HG02759 (cell line): ENCODE measurements at regions not wholly inside any gene's neighbourhood (a gene's known extent, or its start where the extent isn't known, plus 50 kb on each side); places are given as distances from the start of the nearest gene placed in this dataset.

ENCODE experiments used
- ATAC-seq: cut with Tn5 transposase; IDR thresholded peaks from one replicate; pipeline ENCODE4 v1.9.1; 2021; ENCODE audit warnings: mild to moderate bottlenecking, moderate library complexity; ENCODE audit not compliant: unreplicated experiment

DNA sequence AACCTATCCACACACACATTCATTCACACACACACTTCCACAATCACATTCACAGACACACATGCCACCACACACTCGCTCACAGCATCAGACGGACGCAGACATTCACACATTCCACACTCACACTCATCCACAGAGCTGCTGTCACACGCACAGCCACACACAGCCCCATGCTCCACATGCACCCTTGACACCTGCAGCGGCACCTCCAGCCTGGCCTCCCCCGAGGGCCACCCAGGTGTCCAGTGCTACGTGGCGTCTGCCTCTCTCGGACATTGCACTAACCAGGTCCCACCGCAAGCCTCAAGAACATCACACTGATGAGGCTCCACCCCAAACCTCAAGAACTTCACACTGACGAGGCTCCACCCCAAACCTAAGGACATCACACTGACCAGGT is 155.2 kb downstream of the RBFOX3 start:
- ATAC-seq, result no peak

DNA sequence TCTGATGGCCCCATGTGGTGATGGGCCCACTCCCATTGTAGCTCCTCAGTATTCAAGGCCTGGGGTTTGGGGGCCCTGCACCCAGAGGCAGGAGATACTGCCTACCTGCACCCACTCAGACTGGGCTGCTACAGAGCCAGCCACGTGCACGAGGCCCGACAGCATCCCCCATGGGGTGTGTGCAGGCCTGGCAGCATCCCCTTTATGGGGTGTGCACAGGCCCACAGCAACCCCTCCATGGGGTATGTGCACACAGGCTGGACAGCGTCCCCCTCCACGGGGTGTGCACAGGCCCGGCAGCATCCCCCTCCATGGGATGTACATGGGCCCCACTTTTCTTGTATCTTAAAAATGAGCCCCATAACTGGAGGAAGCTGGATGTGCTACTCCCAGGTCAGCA is 156.0 kb downstream of the RBFOX3 start:
- ATAC-seq, result no peak

DNA sequence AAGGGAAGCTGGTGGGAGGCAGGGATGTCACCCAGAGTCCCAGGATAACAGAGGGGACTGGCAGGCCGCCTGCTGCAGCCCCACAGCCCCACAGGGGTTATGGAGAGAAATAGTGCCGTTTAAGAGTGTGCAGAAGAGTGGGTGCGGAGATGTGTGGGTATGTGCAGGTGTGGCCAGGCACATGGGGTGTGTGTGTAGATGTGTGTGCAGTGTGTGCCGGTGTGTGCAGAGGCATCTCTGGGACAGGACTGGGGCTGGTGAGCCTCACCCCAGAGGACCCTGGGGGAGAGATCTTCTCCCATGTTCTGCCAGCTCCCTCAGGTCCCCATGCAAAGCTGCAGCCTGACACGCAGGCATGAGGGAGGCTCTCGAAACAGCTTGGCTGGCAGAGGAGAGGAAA is 157.4 kb downstream of the RBFOX3 start:
- ATAC-seq, result no peak

DNA sequence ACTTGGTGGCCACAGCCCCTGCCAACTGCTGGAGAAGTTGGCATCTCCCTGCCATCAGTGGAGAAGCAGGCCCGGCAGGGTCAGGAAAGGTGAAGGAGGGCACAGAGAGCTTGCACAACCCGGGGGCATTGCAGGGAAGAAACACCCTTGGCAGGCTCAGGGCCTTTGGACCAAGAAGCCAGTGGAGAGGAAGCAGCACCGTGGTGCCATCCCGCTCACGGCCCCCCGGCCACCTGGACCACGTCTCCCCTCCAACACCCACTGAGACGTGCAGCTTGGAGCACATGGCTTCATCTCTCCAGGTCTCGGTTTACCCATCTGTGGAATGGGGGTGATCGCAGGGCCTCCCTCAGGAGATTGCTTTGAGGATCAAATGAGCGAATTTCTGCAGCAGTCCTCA is 158.1 kb downstream of the RBFOX3 start:
- no peak for ATAC-seq

DNA sequence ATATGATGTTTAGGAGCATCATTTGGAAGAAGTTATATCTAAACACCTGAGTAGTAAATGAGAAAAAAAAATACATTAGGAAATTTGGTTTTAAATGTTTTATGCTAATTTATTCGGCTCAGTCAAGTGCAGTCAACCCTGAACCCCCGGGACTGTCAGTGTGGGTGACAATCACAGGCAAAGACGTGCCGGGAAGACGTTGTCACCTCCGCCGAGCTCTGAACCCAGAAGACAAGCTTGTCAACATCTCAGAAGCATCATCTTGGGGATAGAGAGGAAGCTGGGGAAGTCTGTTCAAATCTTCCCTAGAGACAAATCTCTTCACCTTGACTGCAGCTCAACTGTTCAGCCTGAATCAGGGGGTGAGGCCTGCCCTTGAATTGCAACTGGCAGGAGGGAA is 159.7 kb downstream of the RBFOX3 start:
- no peak for ATAC-seq

DNA sequence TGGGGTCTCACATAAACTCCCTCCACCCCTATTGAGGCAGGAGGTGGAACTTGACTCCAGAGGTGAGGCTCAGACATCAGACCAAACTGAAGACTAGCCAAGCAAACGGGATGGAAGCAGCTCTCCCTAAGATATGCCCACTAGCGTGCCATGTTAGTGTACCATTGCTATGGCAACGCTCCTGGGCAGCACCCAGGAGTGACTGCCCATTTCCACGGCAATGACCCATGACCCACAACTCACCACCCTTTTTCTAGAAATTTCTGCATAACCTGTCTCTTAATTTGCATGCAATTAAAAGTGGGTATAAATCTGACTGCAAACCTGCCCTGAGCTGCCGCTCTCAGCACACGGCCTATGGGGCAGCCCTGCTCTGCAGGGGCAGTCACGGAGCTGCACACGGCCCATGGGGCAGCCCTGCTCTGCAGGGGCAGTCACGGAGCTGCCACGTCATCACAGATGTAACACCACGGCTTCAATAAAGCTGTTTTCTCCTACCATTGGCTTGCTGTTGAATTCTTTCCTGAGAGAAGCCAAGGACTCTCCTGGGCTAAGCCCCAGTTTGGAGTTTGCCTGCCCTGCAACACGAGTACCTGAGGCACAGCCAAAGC is 164.3 kb downstream of the RBFOX3 start:
- no peak for ATAC-seq

DNA sequence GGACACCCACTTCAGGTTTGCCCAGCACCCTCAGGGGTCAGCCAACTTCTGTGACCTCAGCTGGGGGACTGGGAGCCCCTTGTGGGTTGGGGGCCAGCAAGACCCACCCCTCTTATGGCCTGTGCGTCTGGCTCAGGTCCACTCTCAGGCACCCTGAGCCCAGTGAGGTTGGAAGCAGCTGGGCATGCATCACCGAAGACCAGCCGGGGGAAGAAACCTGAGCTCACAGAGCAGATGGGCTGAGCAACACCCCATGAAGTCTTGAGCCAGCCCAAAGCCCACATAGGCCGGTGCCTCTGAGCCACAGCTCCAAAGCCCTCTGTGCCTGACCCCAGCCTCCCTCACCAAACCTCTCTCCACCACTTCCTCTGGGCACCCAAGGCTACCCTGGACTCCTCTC is 166.7 kb downstream of the RBFOX3 start:
- ATAC-seq, result no peak

DNA sequence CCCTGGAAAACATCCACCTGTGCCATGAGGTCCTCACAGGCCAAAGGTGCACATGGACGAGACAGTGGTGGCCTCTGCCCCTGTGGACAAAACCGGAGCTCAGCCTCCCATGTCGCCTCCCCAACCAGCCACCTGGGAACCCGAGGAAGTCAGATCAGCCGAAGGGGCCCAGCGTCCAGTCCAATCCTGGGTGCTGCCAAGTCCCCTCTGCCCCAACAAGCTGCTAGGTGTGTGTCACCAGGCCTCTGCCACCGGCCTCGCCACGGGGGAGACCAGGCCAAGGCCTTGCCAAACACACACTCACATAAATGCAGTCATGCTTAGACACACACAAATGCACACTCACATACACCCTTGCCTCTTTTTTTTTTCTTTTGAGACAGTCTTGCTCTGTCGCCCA is 167.8 kb downstream of the RBFOX3 start:
- no peak for ATAC-seq

DNA sequence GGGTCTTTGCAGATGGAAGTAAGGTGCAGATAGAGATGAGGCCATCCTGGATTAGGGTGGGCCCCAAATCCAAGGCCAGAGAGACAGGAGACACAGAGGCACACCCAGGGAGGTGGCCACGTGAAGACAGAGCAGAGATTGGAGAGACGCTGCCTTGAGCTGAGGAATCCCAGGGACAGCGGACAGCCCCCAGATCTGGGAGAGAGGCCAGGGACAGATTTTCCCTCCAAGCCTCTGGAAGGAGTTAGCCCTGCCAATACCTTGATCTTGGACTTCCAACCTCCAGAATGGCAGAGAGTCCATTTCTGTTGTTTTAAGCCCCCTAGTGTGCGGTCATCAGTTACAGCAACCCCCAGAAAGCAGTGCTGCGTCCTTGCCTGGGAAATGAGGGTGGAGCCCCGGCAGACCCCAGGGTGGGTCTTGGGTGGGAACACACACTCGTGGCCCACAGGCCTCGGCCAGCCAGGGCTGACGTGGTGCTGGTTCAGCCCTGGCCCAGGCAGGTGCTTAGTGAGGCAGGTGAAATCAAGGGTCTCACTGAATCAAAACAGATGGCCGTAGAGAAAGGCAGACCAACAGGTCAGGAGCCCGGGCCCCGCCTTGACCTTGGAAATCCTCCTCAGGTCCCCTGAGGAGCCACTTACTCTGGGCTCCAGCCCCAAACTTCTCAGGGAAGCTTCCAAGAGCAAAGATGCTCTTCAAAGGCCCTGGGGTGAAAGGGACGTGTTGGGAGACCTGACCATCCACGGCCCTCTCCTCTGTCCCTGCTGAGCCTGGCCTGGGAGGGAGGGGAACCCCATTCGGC is 169.3 kb downstream of the RBFOX3 start:
- no peak for ATAC-seq

DNA sequence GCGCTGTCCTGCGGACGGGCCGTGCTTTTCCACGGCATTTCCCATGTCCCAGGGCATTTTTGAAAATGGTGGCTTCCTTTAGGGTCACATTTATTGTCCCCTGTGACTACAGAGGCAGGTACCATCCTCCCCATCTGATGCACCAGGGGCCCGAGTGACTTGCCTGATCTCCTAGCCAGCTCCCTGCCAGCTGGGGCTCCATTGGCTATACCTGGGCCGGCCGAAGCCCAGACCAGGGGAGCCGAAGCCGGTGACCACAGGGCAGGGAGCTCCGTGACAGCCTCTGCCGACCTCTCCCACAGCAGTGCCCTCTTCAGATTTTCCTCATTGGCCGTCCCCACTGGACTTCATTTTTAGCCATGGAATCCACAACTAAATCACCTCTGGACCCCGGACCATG is 170.6 kb downstream of the RBFOX3 start:
- no peak for ATAC-seq

DNA sequence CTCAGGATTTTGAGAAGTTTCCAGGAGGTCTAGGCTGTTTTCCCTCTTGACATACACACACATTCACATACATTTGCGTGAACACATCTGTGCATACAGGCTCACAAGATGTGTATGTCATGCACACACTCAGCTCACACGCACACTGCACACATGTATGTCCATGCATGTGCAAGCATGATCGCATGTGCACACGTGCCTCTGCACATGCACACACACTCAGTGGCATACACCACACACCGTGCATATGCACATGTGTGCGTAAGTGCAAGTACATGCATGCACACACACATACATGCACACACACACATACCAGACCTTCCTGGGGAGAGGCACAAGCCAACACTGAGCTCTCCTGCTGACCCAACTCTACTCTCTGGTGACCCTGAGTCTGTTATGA is 171.4 kb downstream of the RBFOX3 start:
- ATAC-seq, result no peak

DNA sequence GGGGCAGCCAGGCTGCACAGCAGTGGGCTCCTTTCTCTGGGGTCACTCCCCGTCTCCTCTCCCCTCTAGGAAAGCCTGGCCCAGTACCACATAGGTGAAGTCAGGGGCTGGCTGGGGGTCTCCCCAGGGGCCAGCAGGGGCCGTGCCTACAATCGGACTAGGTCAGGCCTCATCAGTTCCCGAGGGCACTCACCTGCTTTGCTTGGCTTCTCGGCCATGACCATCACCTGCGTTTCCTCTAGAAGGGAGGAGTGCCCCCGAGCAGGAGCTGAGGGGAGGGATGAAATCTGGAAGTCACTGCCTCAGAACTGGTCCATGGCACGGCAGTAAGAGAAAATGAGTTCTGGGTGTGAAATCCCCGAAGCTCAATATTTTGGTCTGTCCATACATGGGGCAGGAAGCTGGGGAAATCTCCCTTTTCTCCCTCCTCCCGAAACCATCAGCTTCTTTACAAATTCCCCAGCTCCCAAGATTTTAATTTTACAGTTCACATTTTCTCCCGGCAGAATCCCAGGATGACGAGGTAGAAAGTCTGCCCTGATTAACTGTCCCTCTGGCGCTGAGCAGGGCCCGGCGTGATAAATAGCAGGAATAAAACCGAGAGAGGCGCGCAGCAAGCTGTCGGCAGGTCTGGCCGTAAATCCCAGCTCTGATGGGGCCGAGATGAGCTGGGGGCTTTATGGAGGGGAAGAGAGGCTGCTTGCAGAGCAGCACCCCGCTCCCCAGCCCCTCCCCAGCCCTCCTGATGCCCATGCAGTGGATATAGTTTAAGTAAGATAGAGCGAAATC is 172.1 kb downstream of the RBFOX3 start:
- no peak for ATAC-seq

DNA sequence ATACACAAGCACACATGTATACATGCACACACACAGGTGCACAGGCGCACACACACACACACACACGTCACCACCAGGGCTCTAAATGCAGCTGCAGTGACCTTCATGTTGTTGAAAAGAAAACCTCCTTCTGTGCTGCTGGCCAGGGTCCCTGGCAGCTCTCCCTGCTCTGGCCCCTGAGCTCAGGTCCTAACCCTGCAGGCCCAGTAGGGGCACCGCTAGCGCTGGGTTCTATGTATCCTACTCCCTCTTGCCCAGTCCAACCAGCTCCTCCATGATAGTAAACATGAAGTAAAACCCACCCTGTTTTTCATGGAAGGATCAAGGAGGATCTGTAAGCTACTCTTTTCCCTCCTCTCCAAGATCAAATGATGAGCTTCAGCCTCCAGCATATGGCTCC is 172.8 kb downstream of the RBFOX3 start:
- ATAC-seq, result no peak

DNA sequence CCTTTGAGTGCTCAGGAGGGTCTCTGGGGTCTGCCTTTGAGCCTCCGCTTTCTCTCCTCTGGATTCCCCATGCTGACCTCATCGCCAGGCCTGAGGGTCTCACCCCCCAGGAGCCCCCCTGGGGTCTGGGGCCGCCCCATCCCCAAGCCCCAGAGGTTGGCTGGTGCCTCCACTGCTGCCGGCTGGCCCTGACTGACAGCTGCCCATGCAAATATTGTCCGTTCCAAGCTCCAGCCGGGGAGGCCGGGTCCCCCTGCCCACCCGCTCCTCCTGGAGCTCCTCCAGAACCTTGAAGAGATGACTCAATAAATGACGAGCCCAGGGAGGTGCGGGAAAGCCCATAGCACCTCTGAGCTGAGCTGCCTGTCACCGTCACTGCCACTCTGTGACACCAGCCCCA is 173.8 kb downstream of the RBFOX3 start:
- ATAC-seq, result no peak

DNA sequence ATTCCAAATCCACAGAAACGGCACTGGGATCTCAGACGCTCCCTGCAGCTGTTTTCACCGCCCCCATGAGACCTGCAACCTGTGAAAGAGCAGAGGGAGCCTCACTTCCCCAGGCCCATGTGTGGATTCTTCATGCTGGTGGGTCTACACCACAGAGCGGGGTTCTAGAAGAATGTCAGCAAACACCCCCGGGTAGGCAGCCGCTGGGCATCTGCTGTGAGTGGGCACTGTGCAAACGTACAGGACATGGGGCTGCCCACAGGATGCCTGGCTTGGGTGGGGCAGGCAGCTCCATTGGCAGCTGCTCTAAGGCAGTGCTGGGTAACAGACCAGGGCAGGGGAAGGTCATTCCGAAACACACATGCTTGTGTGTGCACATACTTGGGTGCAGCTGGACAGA is 174.9 kb downstream of the RBFOX3 start:
- ATAC-seq, result no peak

DNA sequence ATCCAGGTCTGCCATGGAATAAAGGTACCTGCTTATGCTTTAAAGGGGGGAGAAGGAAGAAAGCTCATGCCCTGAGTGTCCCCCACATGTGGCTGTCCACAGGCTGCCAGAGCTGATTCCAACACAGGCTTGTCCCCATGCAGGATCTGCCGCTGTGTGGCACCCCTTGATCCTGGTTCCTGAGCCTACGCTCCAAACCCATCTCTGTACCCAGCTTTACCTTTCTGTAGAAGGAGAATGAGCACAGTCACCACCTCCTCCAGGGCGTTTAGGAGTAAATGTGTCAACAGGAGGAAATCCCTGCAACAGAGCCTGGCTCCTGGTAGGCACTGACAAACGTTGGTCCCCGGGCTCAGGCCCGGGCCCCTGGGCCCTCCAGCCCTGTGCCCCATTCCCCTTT is 175.6 kb downstream of the RBFOX3 start:
- no peak for ATAC-seq

DNA sequence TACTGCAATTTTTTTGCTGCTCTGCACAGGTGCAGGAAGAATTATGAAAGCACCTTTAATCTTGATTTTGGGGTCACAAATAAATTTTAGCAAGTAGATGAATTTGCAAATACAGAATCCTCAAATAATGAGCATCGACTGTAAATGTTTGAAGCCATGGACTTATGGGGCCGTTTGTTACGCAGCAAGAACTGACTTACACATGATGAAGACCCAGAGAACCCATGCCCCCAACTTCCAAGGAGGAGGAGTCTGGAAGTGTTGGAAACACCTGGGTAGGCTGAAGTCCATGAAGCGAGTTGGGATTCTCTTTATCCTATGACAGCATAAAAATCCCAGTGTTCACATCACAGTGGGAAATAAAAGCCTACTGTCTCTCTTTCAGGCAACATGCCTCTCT is 176.6 kb downstream of the RBFOX3 start:
- ATAC-seq, result no peak

DNA sequence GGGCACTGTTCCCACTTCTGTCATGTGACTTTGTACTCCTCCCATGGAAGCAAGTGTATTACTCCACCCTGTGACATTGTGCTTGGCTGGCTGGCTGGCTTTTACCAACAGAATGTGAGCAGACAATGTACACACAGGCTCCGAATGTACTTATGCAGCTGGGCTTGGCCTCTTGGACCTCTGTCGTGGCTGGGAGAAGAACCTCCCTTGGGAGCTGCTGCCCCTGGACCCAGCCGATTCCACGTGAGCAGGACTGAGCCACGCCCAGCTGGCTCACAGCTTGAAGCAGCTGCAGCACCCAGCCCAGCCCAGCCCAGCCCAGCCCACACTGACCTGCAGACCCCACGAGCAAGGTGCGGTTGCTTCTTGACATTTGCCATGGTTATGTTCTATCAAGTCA is 177.5 kb downstream of the RBFOX3 start:
- ATAC-seq, result no peak

DNA sequence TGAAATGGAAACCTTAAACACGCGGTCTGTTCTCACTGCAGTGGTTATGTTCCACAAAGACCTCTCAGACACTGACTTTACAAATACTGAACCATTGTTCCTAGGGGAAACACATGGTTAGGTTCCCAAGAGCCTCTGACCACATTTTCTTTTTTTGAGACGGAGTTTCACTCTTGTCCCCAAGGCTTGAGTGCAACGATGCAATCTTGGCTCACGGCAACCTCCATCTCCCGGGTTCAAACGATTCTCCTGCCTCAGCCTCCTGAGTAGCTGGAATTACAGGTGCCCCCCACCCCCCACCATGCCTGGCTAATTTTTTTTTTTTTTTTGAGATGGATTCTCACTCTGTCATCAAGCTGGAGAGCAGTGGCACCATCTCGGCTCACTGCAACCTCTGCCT is 179.7 kb downstream of the RBFOX3 start:
- ATAC-seq, result no peak

DNA sequence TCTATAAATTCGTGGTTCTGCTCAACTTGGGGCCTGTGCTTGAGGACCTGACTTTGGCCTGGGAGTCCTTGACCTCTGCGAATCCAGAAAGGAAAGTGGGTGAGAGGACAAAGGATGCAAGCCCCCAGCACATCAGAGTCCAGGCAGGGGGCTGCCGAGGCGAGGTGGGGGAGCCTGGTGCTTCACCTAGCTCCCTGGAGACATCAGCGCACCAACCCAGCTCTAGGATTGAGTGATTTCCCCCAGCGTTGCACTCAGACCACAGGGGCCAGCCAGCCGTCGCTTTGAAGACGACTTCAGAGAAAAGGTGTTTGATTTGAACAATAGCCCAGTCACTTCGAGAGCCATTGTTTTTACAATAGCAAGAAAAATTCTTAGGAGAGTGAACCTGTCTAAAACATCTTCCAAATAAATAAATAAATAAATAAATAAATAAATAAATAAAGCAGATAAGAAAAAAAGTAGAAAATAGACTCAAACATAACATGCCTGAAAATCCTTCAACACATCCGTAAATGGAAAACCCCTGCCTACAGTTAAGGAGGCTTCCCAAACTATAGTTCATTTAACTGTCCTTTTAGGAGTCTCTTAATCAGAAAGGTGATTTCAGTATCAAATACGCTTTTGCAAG is 180.9 kb downstream of the RBFOX3 start:
- no peak for ATAC-seq

DNA sequence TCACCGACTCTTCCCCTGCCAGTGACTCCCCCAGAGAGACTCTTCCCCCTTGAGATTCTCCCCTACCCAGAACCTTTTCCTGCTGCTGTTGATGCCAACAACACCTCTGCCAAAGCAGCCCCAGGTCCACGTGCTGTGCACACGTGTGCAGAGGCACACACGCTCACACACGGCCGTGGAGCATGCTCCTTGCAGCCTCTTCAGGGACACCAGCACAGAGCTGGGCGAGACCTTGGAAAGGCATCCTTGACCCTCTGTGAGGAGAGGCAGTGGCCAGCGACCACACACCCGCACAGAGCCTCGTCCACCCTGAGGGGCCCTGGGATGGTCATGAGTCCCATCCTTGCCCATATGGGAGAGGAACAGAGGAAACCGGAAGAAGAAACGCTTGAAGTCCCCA is 181.9 kb downstream of the RBFOX3 start:
- ATAC-seq, result no peak
